Vagina (tissue), 2 donors: ENCODE measurements at regions not wholly inside any gene's neighbourhood (a gene's known extent, or its start where the extent isn't known, plus 50 kb on each side); places are given as distances from the start of the nearest gene placed in this dataset.

Experiments
- DNase-seq, 2 donors: peaks; one replicate each; pipeline ENCODE4 v3.0.0-alpha.2; 2017; ENCODE audit errors: extremely low spot score in 2 of 2
- H3K27ac ChIP-seq: fragments of 200-600 bp; sonication (generic); one replicate; pipeline ENCODE4 v1.5.1; 2019
- H3K27me3 ChIP-seq: fragments of 200-600 bp; sonication (generic); one replicate; pipeline ENCODE4 v1.5.1; 2019
- H3K36me3 ChIP-seq, 2 donors: fragments of 200-600 bp; sonication (generic); one replicate each; pipeline ENCODE4 v1.5.1; 2017 to 2019
- H3K4me1 ChIP-seq: fragments of 200-600 bp; sonication (generic); one replicate; pipeline ENCODE4 v1.5.1; 2019
- H3K4me3 ChIP-seq, 2 donors: fragments of 200-600 bp; sonication (generic); 1 replicate in 1 of 2; 2 replicates in 1 of 2; pipeline ENCODE4 v1.5.1; 2016 to 2019
- H3K9me3 ChIP-seq: fragments of 200-600 bp; sonication (generic); one replicate; pipeline ENCODE4 v1.5.1; 2019
- CTCF ChIP-seq, 3 experiments: fragments of 450-650 bp in 2 of 3; fragments of 200-600 bp in 1 of 3; sonication (generic) in 1 of 3; IDR thresholded peaks; one replicate each; pipeline ENCODE4 v1.5.1; 2017 to 2019; ENCODE audit warnings: antibody characterized with exemption in 3 of 3, mild to moderate bottlenecking in 2 of 3, moderate library complexity in 2 of 3
- POLR2A ChIP-seq, 2 donors: fragments of 450-650 bp; IDR thresholded peaks; one replicate each; pipeline ENCODE4 v1.6.1; 2017; ENCODE audit warnings: antibody characterized with exemption in 2 of 2, mild to moderate bottlenecking in 2 of 2, moderate library complexity in 2 of 2
- POLR2AphosphoS5 ChIP-seq, 2 donors: sonication (generic); formaldehyde crosslinking; IDR thresholded peaks; one replicate each; pipeline ENCODE4 v1.9.0; 2017; ENCODE audit warnings: antibody characterized with exemption in 2 of 2, mild to moderate bottlenecking in 2 of 2, low read depth in 1 of 2; ENCODE audit not compliant: insufficient read depth in 1 of 2
- intact Hi-C: fragments of 100-400 bp; cut with DNase I; formaldehyde crosslinking; loops from one replicate; pipeline ENCODE4 v1.15.1; 2023

GRCh38 chr19:5254944-5255343 lies 85.7 kb downstream of the PTPRS start:
- intact Hi-C loops: no loop called here
- no peaks in the 10 kb centered on the region for H3K27me3 ChIP-seq
- H3K27ac ChIP-seq: no peak overlapping the region
- peaks cover 6 to 44% of the 10 kb centered on the region in 2 donors for H3K36me3 ChIP-seq
- H3K4me1 ChIP-seq: peaks cover 10% of the 10 kb centered on the region
- no peak for TF ChIP-seq POLR2AphosphoS5 (IDR thresholded peaks at IDR 0.05; ENCODE audit: insufficient read depth in 1 of 2, low read depth in 1 of 2)
- no peak for TF ChIP-seq CTCF (IDR thresholded peaks at IDR 0.05)
- no peak for TF ChIP-seq POLR2A (IDR thresholded peaks at IDR 0.05)
- no peak overlapping the region for H3K4me3 ChIP-seq
- DNase-seq: no peak
- peaks cover 9% of the 10 kb centered on the region for H3K9me3 ChIP-seq

- no peak for DNase-seq
- Histone ChIP-seq H3K4me1 (peaks cover 10% of the 10 kb centered on the region), H3K36me3 (peaks cover 6 to 44% of the 10 kb centered on the region in 2 donors), H3K27ac (no peak overlapping the region), H3K27me3 (no peaks in the 10 kb centered on the region), H3K9me3 (peaks cover 9% of the 10 kb centered on the region), H3K4me3 (no peak overlapping the region)
- intact Hi-C loops: no loop called here
- TF ChIP-seq CTCF (IDR thresholded peaks at IDR 0.05) (no peak), POLR2A (IDR thresholded peaks at IDR 0.05) (no peak), POLR2AphosphoS5 (IDR thresholded peaks at IDR 0.05; ENCODE audit: insufficient read depth in 1 of 2, low read depth in 1 of 2) (no peak)
These were observed 86.1 kb downstream of the PTPRS start for GRCh38 chr19:5254543-5254942.

- Histone ChIP-seq H3K4me1 (peaks cover 10% of the 10 kb centered on the region), H3K27ac (no peak overlapping the region), H3K9me3 (peaks cover 9% of the 10 kb centered on the region), H3K36me3 (peaks cover 6 to 44% of the 10 kb centered on the region in 2 donors), H3K4me3 (no peak overlapping the region), H3K27me3 (no peaks in the 10 kb centered on the region)
- TF ChIP-seq POLR2A (IDR thresholded peaks at IDR 0.05): no peak
- no peak for TF ChIP-seq CTCF (IDR thresholded peaks at IDR 0.05)
- TF ChIP-seq POLR2AphosphoS5 (IDR thresholded peaks at IDR 0.05; ENCODE audit: insufficient read depth in 1 of 2, low read depth in 1 of 2): no peak
- no peak for DNase-seq
- intact Hi-C loops: no loop called here
These were observed 87.1 kb downstream of the PTPRS start for GRCh38 chr19:5253406-5254110.

- DNase-seq: no peak
- intact Hi-C loops: no loop called here
- no peak overlapping the region for H3K4me3 ChIP-seq
- H3K27ac ChIP-seq: no peak overlapping the region
- no peaks in the 10 kb centered on the region for H3K27me3 ChIP-seq
- peaks cover 2 to 23% of the 10 kb centered on the region in 2 donors for H3K36me3 ChIP-seq
- H3K4me1 ChIP-seq: peaks cover 10% of the 10 kb centered on the region
- peaks cover 9% of the 10 kb centered on the region for H3K9me3 ChIP-seq
- no peak for TF ChIP-seq POLR2A (IDR thresholded peaks at IDR 0.05)
- TF ChIP-seq POLR2AphosphoS5 (IDR thresholded peaks at IDR 0.05; ENCODE audit: insufficient read depth in 1 of 2, low read depth in 1 of 2): no peak
- TF ChIP-seq CTCF (IDR thresholded peaks at IDR 0.05): no peak
These were observed 89.2 kb downstream of the PTPRS start for GRCh38 chr19:5251096-5252065.
